DMS53 treated with DMSO at 0.1 percent for 48 hours (cell line): ENCODE measurements at regions not wholly inside any gene's neighbourhood (a gene's known extent, or its start where the extent isn't known, plus 50 kb on each side); places are given as distances from the start of the nearest gene placed in this dataset.
A peak's percentile ranks its signal among the peaks of the same experiment; 100 is the strongest.
"Not testable (repeated sequence)": the region's sequence is repeated elsewhere in the genome, so short reads cannot be mapped to it uniquely, and the experiment has no call there.

Experiments used
- DNase-seq: peaks from one replicate; lab custom pipeline; 2025; ENCODE audit not compliant: unreplicated experiment; lab: John Stamatoyannopoulos, UW

- DNase-seq = no peak
Observed at GRCh38 chr13:70541451-70541850, 433.2 kb upstream of the KLHL1 start.

GRCh38 chr13:70534466-70534865, 426.2 kb upstream of the KLHL1 start:
- DNase-seq = no peak

- DNase-seq = no peak
Observed at GRCh38 chr13:70529652-70530051, 421.4 kb upstream of the KLHL1 start.

- DNase-seq = no peak
Observed at GRCh38 chr13:70527599-70527998, 419.3 kb upstream of the KLHL1 start.

- no peak for DNase-seq
Observed at GRCh38 chr13:70523622-70524021, 415.4 kb upstream of the KLHL1 start.

- DNase-seq = no peak
Observed at GRCh38 chr13:70520275-70521036, 412.2 kb upstream of the KLHL1 start.

GRCh38 chr13:70518081-70518480, 409.8 kb upstream of the KLHL1 start:
- no peak for DNase-seq

GRCh38 chr13:70516226-70516625, 408.0 kb upstream of the KLHL1 start:
- DNase-seq = no peak

- DNase-seq = not testable (repeated sequence)
Observed at GRCh38 chr13:70511861-70512417, 403.7 kb upstream of the KLHL1 start.

GRCh38 chr13:70505809-70506208, 397.6 kb upstream of the KLHL1 start:
- no peak for DNase-seq

GRCh38 chr13:70502944-70503343, 394.7 kb upstream of the KLHL1 start:
- DNase-seq = no peak

- no peak for DNase-seq
Observed at GRCh38 chr13:70490320-70490935, 382.2 kb upstream of the KLHL1 start.

GRCh38 chr13:70484931-70485330, 376.7 kb upstream of the KLHL1 start:
- no peak for DNase-seq

GRCh38 chr13:70483599-70484276, 375.5 kb upstream of the KLHL1 start:
- no peak for DNase-seq

- no peak for DNase-seq
Observed at GRCh38 chr13:70473907-70474306, 365.7 kb upstream of the KLHL1 start.

GRCh38 chr13:70469077-70469476, 360.8 kb upstream of the KLHL1 start:
- no peak for DNase-seq

GRCh38 chr13:70457474-70457873, 349.2 kb upstream of the KLHL1 start:
- DNase-seq = no peak

- DNase-seq = no peak
Observed at GRCh38 chr13:70448820-70449219, 340.6 kb upstream of the KLHL1 start.

- no peak for DNase-seq
Observed at GRCh38 chr13:70432276-70432805, 324.1 kb upstream of the KLHL1 start.

- no peak for DNase-seq
Observed at GRCh38 chr13:70430256-70430655, 322.0 kb upstream of the KLHL1 start.

- no peak for DNase-seq
Observed at GRCh38 chr13:70424928-70425327, 316.7 kb upstream of the KLHL1 start.

- peak; percentile 4 for DNase-seq
Observed at GRCh38 chr13:70424428-70424827, 316.2 kb upstream of the KLHL1 start.
